Central memory CD4-positive, alpha-beta T cell (primary cell): ENCODE measurements at regions not wholly inside any gene's neighbourhood (a gene's known extent, or its start where the extent isn't known, plus 50 kb on each side); places are given as distances from the start of the nearest gene placed in this dataset.

Source experiments
- DNase-seq: peaks from one replicate; pipeline ENCODE4 v3.0.0; 2022

DNA sequence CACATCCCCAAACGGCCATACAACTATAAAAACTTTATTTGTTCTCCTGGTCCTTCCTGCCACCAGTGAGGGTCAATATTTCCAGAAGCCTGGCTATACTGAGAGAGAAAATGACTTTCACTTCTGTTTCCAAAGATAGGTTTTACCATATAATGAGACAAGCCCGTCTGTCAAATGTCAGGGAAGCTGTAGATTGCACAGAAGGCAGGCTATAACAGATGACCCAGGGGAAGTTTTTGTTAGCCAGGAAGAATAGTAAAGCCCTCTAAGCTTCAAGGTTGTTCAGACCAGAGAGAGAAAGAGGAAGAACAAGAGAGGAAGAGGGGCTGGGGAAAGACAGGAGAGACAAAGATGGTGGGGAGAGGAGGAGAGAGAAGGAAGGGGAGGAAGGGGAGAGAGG, 217.5 kb downstream of the GBA3 start:
- DNase-seq, result no peak

DNA sequence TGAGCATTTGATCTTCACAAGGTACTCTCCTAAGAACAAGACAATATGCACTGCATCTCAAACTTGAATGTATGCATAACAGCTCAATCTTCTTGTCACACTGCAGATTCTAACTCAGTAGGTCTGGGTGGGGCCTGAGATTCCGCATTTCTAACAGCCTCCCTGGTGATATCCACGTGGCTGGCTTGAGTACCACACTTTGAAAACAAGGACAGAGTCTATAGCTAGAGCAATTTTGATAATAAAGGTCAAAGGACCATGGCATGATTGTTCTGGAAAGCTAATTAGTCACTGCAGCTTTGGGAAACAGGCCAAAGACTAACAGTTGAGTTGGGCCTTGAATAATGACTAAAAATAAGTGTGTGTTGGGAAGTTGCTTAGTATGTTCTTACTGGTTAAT, 213.3 kb downstream of the GBA3 start:
- DNase-seq, result no peak

GRCh38 chr4:22903913-22904312, 211.2 kb downstream of the GBA3 start:
- DNase-seq, result no peak

DNA sequence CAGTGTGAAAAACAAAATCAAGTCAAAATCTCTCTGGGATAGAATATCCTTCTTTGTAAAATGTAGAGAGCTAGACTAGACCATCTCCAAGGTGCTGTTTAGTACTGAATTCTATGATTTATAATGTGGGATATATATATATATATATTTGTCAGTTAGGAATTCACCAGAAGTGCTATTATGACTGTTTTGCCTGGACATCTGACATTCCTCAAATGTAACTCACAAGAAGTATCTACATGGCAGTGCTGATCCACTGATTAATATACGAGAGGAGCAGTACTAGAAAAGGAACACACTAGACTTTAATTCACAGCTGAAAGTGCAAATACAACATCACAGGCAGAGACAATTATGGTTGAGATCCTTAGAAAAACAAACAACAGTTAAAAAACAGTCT, 208.9 kb downstream of the GBA3 start:
- DNase-seq, result no peak

DNA sequence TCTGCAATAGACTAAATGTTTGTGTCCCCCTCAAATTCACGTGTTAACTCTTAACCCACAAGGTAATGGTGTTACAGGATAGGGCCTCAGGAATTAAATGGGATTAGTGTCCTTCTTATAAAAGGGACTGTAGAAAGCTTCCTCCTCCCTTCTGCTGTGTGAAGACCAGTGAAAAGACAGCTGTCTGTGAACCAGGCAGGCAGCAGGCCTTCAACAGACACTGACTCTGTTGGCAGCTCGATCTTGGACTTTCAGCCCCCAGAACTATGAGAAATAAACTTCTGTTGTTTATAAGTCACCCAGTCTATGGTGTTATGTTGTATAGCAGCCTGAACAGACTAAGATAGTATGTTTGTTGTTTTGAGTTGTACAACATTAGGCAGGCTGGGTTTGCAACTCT, 208.1 kb downstream of the GBA3 start:
- no peak for DNase-seq

GRCh38 chr4:22897520-22898108, 204.9 kb downstream of the GBA3 start:
- DNase-seq, result no peak

DNA sequence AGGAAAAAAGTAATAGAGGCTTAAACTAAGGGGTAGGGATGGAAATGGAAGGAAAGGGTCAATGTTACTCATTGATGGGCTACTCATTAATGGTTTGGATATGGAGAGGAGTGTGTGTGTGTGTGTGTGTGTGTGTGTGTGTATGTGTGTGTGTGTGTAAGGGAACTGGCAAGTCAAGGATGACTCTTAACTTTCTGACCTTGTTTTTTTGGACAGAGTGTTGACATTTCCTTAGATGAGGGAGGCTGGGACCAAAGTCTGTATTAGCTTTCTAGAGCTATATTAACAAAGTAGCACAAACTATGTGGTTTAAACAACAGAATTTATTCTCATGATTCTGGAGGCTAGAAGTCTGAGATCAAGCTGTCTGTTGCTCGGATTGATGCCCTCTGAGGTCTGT, 202.7 kb downstream of the GBA3 start:
- DNase-seq, result no peak

DNA sequence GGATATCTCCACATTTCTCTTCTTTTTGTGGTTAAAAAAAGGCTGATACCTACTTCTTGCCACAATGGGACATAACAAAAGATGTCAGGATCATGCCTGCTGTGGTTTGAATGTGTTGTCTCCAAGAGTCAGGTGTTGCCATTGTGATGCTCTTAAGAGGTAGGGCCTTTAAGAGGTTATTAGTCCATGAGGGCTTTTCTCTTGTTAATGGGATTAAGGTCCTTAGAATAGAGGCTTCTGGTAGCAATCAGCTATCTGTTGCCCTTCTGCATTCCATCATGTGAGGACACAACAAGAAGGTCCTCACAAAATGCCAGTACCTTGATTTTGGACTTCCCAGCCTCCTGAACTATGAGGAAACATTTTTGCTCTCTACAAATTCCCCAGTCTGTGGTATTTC, 191.4 kb downstream of the GBA3 start:
- no peak for DNase-seq

- no peak for DNase-seq
Observed at GRCh38 chr4:22881411-22881810, 188.7 kb downstream of the GBA3 start.

- no peak for DNase-seq
Observed at GRCh38 chr4:22877486-22878052, 184.8 kb downstream of the GBA3 start.

DNA sequence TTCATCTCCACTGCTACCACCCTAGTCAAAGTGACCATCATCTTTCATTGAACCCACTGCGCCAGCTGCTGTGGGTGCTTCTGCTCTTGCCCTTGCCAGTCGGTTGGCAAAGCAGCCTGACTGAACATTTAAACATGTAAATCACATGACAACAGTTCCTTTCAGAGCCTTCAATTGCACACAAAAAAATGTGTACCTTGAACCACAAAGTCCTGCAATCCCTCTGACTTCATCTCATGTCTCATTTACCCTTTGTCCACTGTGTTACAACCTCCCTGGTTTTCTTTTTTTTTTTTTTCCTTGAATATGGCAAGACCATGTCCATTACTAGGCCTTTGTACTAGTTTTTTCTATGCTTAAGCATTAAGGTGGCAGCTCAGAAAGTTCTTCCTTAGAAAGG, 183.5 kb downstream of the GBA3 start:
- no peak for DNase-seq

- no peak for DNase-seq
Observed at GRCh38 chr4:22875587-22876257, 183.0 kb downstream of the GBA3 start.

DNA sequence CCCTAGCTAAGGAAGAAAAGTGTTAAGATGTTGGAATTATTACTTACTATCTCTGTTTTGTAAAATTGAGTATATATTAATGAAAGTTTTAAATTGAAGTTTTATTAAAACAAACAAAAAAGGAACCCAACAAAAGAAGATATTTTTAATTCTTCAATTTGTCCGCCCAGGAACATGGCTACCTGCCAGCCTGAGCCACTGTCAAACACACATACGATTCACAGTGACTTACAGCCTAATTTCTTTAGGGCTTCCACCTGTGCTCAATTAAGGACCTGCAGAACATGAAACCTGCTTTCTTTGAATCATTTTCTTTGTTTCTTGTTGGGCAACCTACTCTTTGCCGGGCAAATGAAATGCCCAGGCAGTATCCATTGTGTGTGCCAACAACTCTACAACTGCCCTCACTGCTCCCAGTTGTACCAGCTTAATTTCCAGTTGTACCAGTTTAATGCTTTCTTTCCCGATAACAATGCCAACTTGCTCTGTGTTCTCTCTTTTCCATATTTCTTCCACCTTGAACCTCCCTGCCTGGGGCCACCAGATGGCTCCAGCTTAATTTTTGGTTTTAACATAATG, 181.7 kb downstream of the GBA3 start:
- no peak for DNase-seq

GRCh38 chr4:22873899-22874298, 181.2 kb downstream of the GBA3 start:
- no peak for DNase-seq

- no peak for DNase-seq
Observed at GRCh38 chr4:22870847-22871449, 178.2 kb downstream of the GBA3 start.

GRCh38 chr4:22869235-22869634, 176.5 kb downstream of the GBA3 start:
- DNase-seq, result no peak
